Motor neuron (in vitro differentiated cells): ENCODE measurements at regions not wholly inside any gene's neighbourhood (a gene's known extent, or its start where the extent isn't known, plus 50 kb on each side); places are given as distances from the start of the nearest gene placed in this dataset.

Experiments
- ATAC-seq, 8 experiments: fragments of 200-7000 bp; cut with Tn5 transposase; replicated peaks in 6 of 8; 2 replicates each; pipeline ENCODE4 v1.8.0; 2021; ENCODE audit warnings: mild to moderate bottlenecking in 8 of 8, moderate library complexity in 8 of 8
- H3K27ac ChIP-seq, 2 donors: fragments of 250-450 bp; sonication (Bioruptor Pico); 2 replicates each; pipeline ENCODE4 v1.9.0; 2021; ENCODE audit warnings: antibody characterized with exemption in 2 of 2, mild to moderate bottlenecking in 2 of 2, moderate library complexity in 1 of 2
- H3K4me1 ChIP-seq, 2 donors: fragments of 250-450 bp; sonication (Bioruptor Pico); replicated peaks in 1 of 2; 2 replicates each; pipeline ENCODE4 v1.6.1; 2021; ENCODE audit warnings: antibody characterized with exemption in 2 of 2, mild to moderate bottlenecking in 2 of 2, moderate library complexity in 1 of 2
- H3K4me3 ChIP-seq, 5 donors: fragments of 250-450 bp; sonication (Bioruptor Pico); 2 replicates each; pipeline ENCODE4 v1.9.0; 2021; ENCODE audit warnings: antibody characterized with exemption in 5 of 5, mild to moderate bottlenecking in 5 of 5, moderate library complexity in 4 of 5
- WGBS, 10 experiments: fragments of 450-650 bp; shearing (Covaris generic); methylation state at CpG; one replicate each; pipeline ENCODE4 v1.0.0; 2022; 5-methylcytosine and 5-hydroxymethylcytosine counted together
- in situ Hi-C, 9 experiments: fragments of 400-800 bp; cut with MboI; loops; one replicate each; pipeline ENCODE4 v1.15.0; 2021; ENCODE audit warnings: low sequenced_read_pairs in 9 of 9, low pct_unique_long_range_greater_than_20kb in 2 of 9; ENCODE audit not compliant: unreplicated experiment in 9 of 9

DNA sequence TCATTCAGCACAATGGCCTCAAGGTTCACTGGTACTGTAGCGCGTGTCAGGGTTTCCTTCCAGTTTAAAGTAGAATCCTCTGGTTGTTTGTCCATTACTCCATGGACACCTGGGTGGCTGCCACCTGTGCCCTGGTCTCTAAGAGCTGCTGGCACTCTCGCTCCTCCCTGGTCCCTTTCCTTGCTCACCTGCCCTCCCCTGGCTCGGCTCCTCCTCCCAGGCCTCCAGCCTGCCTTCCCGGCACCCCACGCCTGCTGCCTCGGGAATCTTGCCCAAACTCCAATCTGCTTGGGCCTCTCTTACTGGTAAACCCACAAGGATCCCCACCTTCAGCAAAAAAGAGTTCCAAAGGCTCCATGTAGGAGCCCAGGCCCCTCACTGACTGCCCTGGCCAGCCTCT is 154.4 kb upstream of the DIO3 start:
- Histone ChIP-seq H3K27ac (no peak overlapping the region), H3K4me3 (no peak overlapping the region), H3K4me1 (peaks cover 12 to 21% of the 10 kb centered on the region in 2 donors)
- 100% methylated on average over 2 of the region's 7 CpGs; no CpG with 5 or more reads in 9 of the 10 experiments for WGBS, 10 experiments
- no peak for ATAC-seq
- in situ Hi-C loops, result no loop called here

DNA sequence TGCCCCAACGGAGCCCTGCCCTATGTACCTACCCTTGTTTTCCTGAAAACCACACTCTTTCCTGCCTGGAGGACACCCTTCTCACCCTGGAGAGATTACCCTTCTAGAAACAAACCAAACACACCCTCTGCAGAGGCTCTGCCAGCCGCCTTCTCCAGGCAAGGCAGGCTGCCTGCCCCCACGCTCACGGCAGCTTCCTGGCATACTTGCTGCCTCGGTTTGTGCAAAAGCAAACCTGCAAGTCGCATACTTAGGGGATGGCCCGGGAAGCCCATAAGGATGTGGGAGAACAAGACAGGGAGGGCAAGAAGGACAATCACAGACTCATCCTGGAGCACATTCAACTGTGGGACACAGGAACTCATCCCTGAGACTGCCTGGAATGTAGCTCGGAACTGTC is 154.0 kb upstream of the DIO3 start:
- no peak for ATAC-seq
- no peak overlapping the region for H3K27ac ChIP-seq
- peaks cover 12 to 21% of the 10 kb centered on the region in 2 donors for H3K4me1 ChIP-seq
- H3K4me3 ChIP-seq, result no peak overlapping the region
- in situ Hi-C loops, result no loop called here
- 17 to 100% (median 78%) methylated on average over 1 to 4 of the region's 8 CpGs; no CpG with 5 or more reads in 3 of the 10 experiments for WGBS, 10 experiments

DNA sequence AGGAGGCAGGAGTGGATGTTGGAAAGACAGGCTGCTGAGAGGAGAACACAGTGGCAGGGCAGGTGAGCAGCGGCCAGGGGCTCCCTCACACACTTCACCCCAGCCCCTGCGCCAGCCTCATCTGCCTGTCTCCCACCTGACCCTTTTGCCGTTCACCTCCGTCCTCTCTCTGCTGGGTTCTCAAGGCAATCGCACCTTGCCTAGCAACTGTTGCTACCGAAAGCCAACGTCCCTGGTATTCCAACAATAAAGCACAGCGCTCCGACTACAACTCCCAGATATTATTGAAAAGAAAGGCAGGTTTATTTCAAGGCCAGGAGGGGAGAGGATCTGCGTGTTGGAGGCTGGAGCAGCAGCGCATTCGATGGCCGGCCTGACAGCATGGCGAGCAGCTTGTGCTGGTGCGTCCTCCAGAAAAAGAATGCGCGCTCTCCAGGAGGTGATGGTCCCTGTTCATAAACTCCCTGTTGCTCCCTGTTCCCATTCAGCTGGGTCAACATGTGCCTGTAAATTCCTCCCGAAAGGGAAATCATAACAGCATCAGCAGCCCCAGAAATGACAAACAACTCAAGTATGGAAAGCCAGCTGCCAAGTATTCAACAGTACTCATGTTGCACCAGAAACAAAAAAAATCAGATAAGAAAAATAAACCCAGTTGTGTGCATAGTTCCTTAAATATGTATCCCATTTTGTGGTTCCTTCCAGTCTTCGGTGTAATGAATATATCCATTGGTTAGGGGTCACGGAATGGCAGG is 153.0 kb upstream of the DIO3 start:
- WGBS, 10 experiments, result 14 to 87% (median 39%) methylated on average over 1 to 18 of the region's 20 CpGs; no CpG with 5 or more reads in 2 of the 10 experiments
- ATAC-seq, result peak in 3 of 8 experiments; percentile 37 to 69 (median 55)
- no peak overlapping the region for H3K27ac ChIP-seq
- H3K4me1 ChIP-seq, result peaks cover 12 to 21% of the 10 kb centered on the region in 2 donors
- in situ Hi-C loops, result no loop called here
- no peak overlapping the region for H3K4me3 ChIP-seq

GRCh38 chr14:101409006-101409543 is 152.2 kb upstream of the DIO3 start:
- 55 to 94% (median 82%) methylated on average over 4 to 15 of the region's 19 CpGs; no CpG with 5 or more reads in 3 of the 10 experiments for WGBS, 10 experiments
- Histone ChIP-seq H3K27ac (no peak overlapping the region), H3K4me3 (no peak overlapping the region), H3K4me1 (peaks cover 12 to 21% of the 10 kb centered on the region in 2 donors)
- peak in 1 of 8 experiments; percentile 10 for ATAC-seq
- in situ Hi-C loops, result no loop called here

- Histone ChIP-seq H3K4me1 (peaks cover 12 to 21% of the 10 kb centered on the region in 2 donors), H3K4me3 (no peak overlapping the region), H3K27ac (no peak overlapping the region)
- 0 to 100% (median 69%) methylated on average over 1 to 5 of the region's 5 CpGs; no CpG with 5 or more reads in 2 of the 10 experiments for WGBS, 10 experiments
- in situ Hi-C loops, result no loop called here
- ATAC-seq, result no peak
Observed at GRCh38 chr14:101410126-101410525, 151.2 kb upstream of the DIO3 start.

GRCh38 chr14:101411151-101411550 is 150.1 kb upstream of the DIO3 start:
- no peak for ATAC-seq
- no peak overlapping the region for H3K27ac ChIP-seq
- WGBS, 10 experiments, result 43 to 100% (median 90%) methylated on average over 1 to 4 of the region's 9 CpGs; no CpG with 5 or more reads in 3 of the 10 experiments
- in situ Hi-C loops, result no loop called here
- H3K4me3 ChIP-seq, result no peak overlapping the region
- H3K4me1 ChIP-seq, result peaks cover 12 to 21% of the 10 kb centered on the region in 2 donors

DNA sequence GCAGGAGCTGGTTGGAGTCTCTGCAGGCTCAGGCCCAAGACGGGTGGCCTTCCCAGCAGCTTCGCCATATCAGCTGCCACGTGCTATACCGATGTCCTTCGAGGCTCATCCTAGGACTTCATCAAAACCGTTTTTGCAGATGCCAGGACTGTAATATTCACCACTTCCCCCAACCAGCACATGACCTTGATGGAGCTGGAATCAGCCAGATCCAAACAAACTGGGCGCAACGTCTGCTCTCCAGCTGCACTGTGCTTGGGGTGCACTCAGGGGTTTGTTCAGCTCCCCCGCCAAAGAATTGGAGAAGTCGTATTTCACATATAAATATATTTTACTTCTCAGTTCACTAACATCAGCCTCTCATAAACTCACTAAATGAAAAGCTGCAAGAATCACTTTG is 149.5 kb upstream of the DIO3 start:
- in situ Hi-C loops, result no loop called here
- 31 to 100% (median 93%) methylated on average over 1 to 5 of the region's 10 CpGs; no CpG with 5 or more reads in 3 of the 10 experiments for WGBS, 10 experiments
- peaks cover 12 to 21% of the 10 kb centered on the region in 2 donors for H3K4me1 ChIP-seq
- H3K4me3 ChIP-seq, result no peak overlapping the region
- ATAC-seq, result no peak
- no peak overlapping the region for H3K27ac ChIP-seq

DNA sequence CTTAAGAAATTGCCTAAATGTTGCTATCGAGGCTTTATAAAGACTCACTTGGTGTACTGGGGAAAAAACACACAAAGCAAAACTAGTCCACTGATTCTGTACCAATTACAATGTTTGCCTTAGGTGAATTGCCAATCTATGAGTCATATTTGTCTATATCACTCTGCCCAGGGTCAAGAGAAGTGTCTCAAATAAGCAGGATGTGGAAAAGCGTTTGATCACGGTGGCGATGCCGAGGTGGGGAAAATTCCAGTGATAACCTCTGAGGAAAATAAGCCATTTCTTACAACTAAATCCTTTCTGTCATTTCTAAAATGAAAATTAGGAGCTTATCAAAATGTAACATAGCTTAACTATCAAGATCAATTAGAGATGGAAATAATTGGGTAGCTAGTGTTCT is 148.6 kb upstream of the DIO3 start:
- Histone ChIP-seq H3K4me3 (no peak overlapping the region), H3K4me1 (peaks cover 12 to 21% of the 10 kb centered on the region in 2 donors), H3K27ac (no peak overlapping the region)
- WGBS, 10 experiments, result 74 to 100% (median 96%) methylated on average over 1 to 5 of the region's 5 CpGs
- no peak for ATAC-seq
- in situ Hi-C loops, result no loop called here

GRCh38 chr14:101417434-101417833 is 143.9 kb upstream of the DIO3 start:
- 0 to 71% (median 0%) methylated on average over 1 of the region's 1 CpG; no CpG with 5 or more reads in 5 of the 10 experiments for WGBS, 10 experiments
- in situ Hi-C loops, result no loop called here
- no peak for ATAC-seq
- Histone ChIP-seq H3K27ac (no peak overlapping the region), H3K4me1 (no peaks in the 10 kb centered on the region), H3K4me3 (no peak overlapping the region)

DNA sequence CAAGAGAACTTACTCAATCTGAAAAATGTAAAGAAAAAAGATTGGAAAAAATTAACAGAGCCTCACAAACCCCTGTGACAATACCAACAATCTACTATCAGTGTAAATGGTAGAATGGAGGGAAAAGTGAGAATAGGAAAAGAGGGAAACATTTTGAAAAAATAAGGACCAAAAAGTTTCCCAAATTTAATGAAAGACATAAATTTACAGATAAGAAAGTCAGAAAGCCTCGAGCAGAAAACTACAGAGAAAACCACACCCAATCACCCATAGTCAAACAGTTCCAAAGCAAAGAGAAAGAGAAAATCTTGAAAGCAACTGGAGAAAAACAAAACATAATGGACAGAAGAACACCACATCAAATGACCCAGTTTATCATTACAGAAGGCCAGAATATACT is 142.7 kb upstream of the DIO3 start:
- no peak for ATAC-seq
- 0 to 83% (median 45%) methylated on average over 1 of the region's 1 CpG; no CpG with 5 or more reads in 1 of the 10 experiments for WGBS, 10 experiments
- Histone ChIP-seq H3K4me3 (no peak overlapping the region), H3K4me1 (no peaks in the 10 kb centered on the region), H3K27ac (no peak overlapping the region)
- in situ Hi-C loops, result no loop called here

DNA sequence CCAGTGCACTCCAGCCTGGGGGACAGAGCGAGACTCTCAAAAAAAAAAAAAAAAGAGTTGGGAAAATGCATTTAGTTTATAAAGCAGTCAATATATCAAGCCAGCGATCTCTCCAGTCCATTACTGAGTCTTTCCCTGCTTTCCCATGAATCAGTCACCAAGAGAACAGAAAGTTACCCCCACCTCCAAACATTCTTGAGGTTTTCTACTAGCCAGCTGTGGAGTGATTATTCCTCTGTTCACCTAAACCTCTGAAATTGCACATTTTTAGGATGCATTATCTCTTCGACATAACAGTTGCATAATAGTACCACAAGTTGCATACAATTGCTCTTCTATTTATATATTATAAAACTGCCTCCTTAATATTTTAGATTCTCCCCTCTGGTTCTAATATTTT is 134.8 kb upstream of the DIO3 start:
- H3K4me1 ChIP-seq, result no peaks in the 10 kb centered on the region
- no peak overlapping the region for H3K4me3 ChIP-seq
- H3K27ac ChIP-seq, result no peak overlapping the region
- ATAC-seq, result no peak
- 17 to 100% (median 85%) methylated on average over 1 to 3 of the region's 3 CpGs for WGBS, 10 experiments
- in situ Hi-C loops, result no loop called here

- H3K4me3 ChIP-seq, result no peak overlapping the region
- 33 to 100% (median 83%) methylated on average over 1 of the region's 1 CpG; no CpG with 5 or more reads in 3 of the 10 experiments for WGBS, 10 experiments
- H3K27ac ChIP-seq, result no peak overlapping the region
- no peaks in the 10 kb centered on the region for H3K4me1 ChIP-seq
- ATAC-seq, result no peak
- in situ Hi-C loops, result no loop called here
Observed at GRCh38 chr14:101428409-101428808, 132.9 kb upstream of the DIO3 start.

DNA sequence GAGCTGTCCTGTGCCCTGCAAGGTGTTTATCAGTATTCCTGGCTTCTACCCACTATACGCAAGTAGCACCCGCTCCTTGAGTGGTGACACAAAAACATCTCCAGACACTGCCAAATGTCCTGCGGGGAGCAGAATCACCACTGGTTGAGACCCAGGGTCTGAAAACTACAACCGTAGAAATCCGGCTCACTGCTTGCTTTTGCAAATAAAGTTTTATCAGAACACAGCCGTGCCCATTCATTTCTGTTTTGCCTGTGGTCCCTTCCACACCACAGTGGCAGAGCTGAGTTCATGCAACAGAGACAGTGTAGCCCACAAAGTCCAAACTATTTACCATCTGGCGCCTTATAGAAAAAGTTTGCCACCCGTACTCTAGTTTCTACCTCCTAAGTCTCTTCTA is 125.7 kb upstream of the DIO3 start:
- Histone ChIP-seq H3K27ac (no peak overlapping the region), H3K4me1 (peaks cover 0 to 3% of the 10 kb centered on the region in 2 donors), H3K4me3 (no peak overlapping the region)
- WGBS, 10 experiments, result 34 to 100% (median 89%) methylated on average over 2 to 8 of the region's 8 CpGs; no CpG with 5 or more reads in 1 of the 10 experiments
- in situ Hi-C loops, result no loop called here
- no peak for ATAC-seq
